Body of pancreas (tissue), 4 donors: ENCODE measurements at regions not wholly inside any gene's neighbourhood (a gene's known extent, or its start where the extent isn't known, plus 50 kb on each side); places are given as distances from the start of the nearest gene placed in this dataset.

Source experiments
- ATAC-seq: fragments of 150-250 bp; one replicate; pipeline ENCODE4 v1.9.1; 2016
- DNase-seq, 4 donors: peaks; one replicate each; pipeline ENCODE4 v3.0.0-alpha.2; 2019
- H3K27ac ChIP-seq, 4 donors: fragments of 200-600 bp; sonication (generic); 1 replicate in 3 of 4; 2 replicates in 1 of 4; pipeline versions ENCODE4 v1.5.1 to v1.6.1; 2016 to 2019; ENCODE audit warnings: mild to moderate bottlenecking in 1 of 4, mixed read lengths in 1 of 4, moderate library complexity in 1 of 4
- H3K27me3 ChIP-seq, 2 donors: fragments of 200-600 bp; sonication (generic); one replicate each; pipeline ENCODE4 v1.6.0; 2016; ENCODE audit warnings: mild to moderate bottlenecking in 1 of 2
- H3K36me3 ChIP-seq, 2 donors: fragments of 200-600 bp; sonication (generic); replicated peaks in 1 of 2; 2 replicates each; pipeline ENCODE4 v1.5.1; 2016; ENCODE audit warnings: low read depth in 2 of 2; ENCODE audit not compliant: insufficient read depth in 1 of 2
- H3K4me1 ChIP-seq: fragments of 200-600 bp; sonication (generic); one replicate; pipeline ENCODE4 v1.6.0; 2016
- H3K4me3 ChIP-seq, 2 donors: fragments of 200-600 bp; sonication (generic); 1 replicate in 1 of 2; 2 replicates in 1 of 2; pipeline ENCODE4 v1.5.1; 2016 to 2019
- H3K9me3 ChIP-seq, 3 donors: fragments of 200-600 bp; sonication (generic); 1 replicate in 2 of 3; 2 replicates in 1 of 3; pipeline ENCODE4 v1.5.1; 2016
- CTCF ChIP-seq, 7 experiments: fragments of 450-650 bp in 4 of 7; fragments of 200-600 bp in 3 of 7; sonication (generic) in 3 of 7; IDR thresholded peaks; one replicate each; pipeline ENCODE4 v1.5.1; 2016 to 2019; ENCODE audit warnings: antibody characterized with exemption in 7 of 7
- POLR2A ChIP-seq, 3 donors: fragments of 450-650 bp; IDR thresholded peaks; one replicate each; pipeline ENCODE4 v1.6.1; 2016; ENCODE audit warnings: antibody characterized with exemption in 3 of 3, mild to moderate bottlenecking in 2 of 3
- WGBS, 2 donors: methylation state at CpG; one replicate each; pipeline ENCODE4 v1.1.5; 2017; 5-methylcytosine and 5-hydroxymethylcytosine counted together
- intact Hi-C: fragments of 100-400 bp; cut with DNase I; formaldehyde crosslinking; loops from one replicate; pipeline ENCODE4 v1.15.1; 2023

- DNase-seq (no peak), ATAC-seq (no peak)
- no peak overlapping the region for H3K4me3 ChIP-seq
- H3K27ac ChIP-seq: no peak overlapping the region
- no peaks in the 10 kb centered on the region for H3K9me3 ChIP-seq
- intact Hi-C loops: no loop called here
- H3K36me3 ChIP-seq: no peaks in the 10 kb centered on the region
- WGBS, 2 donors: 59 to 68% methylated on average over 4 of the region's 4 CpGs
- H3K4me1 ChIP-seq: no peaks in the 10 kb centered on the region
- H3K27me3 ChIP-seq: peaks cover 0 to 4% of the 10 kb centered on the region in 2 donors
- no peak for TF ChIP-seq CTCF (IDR thresholded peaks at IDR 0.05)
- no peak for TF ChIP-seq POLR2A (IDR thresholded peaks at IDR 0.05)
Measured at GRCh38 chr7:68955656-68956055, 642.6 kb upstream of the AUTS2 start.

GRCh38 chr7:68958571-68958970 is 639.7 kb upstream of the AUTS2 start:
- intact Hi-C loops: no loop called here
- Histone ChIP-seq H3K27me3 (peaks cover 0 to 4% of the 10 kb centered on the region in 2 donors), H3K9me3 (peaks cover 0 to 7% (median 0%) of the 10 kb centered on the region in 3 donors), H3K4me1 (no peaks in the 10 kb centered on the region), H3K36me3 (no peaks in the 10 kb centered on the region), H3K27ac (no peak overlapping the region), H3K4me3 (no peak overlapping the region)
- 62 to 69% methylated on average over 2 of the region's 2 CpGs for WGBS, 2 donors
- ATAC-seq (no peak), DNase-seq (no peak)
- no peak for TF ChIP-seq CTCF (IDR thresholded peaks at IDR 0.05)
- TF ChIP-seq POLR2A (IDR thresholded peaks at IDR 0.05): no peak

GRCh38 chr7:68963552-68963951 is 634.7 kb upstream of the AUTS2 start:
- ATAC-seq: no peak
- TF ChIP-seq POLR2A (IDR thresholded peaks at IDR 0.05) (no peak), CTCF (IDR thresholded peaks at IDR 0.05) (no peak)
- H3K9me3 ChIP-seq: peaks cover 0 to 7% (median 0%) of the 10 kb centered on the region in 3 donors

GRCh38 chr7:68964060-68964459 is 634.2 kb upstream of the AUTS2 start:
- H3K36me3 ChIP-seq: no peaks in the 10 kb centered on the region
- H3K9me3 ChIP-seq: peaks cover 0 to 7% (median 0%) of the 10 kb centered on the region in 3 donors
- TF ChIP-seq CTCF (IDR thresholded peaks at IDR 0.05) (no peak), POLR2A (IDR thresholded peaks at IDR 0.05) (no peak)
- H3K4me3 ChIP-seq: no peak overlapping the region
- no peak overlapping the region for H3K27ac ChIP-seq
- DNase-seq: no peak
- ATAC-seq: no peak
- H3K4me1 ChIP-seq: no peaks in the 10 kb centered on the region
- intact Hi-C loops: no loop called here
- H3K27me3 ChIP-seq: no peaks in the 10 kb centered on the region

More at GRCh38 chr7:68963552-68963951, 634.7 kb upstream of the AUTS2 start:
- Histone ChIP-seq H3K4me1 (no peaks in the 10 kb centered on the region), H3K36me3 (no peaks in the 10 kb centered on the region), H3K27me3 (no peaks in the 10 kb centered on the region), H3K4me3 (no peak overlapping the region), H3K27ac (no peak overlapping the region)
- no peak for DNase-seq
- intact Hi-C loops: no loop called here
- 53 to 72% methylated on average over 4 of the region's 4 CpGs for WGBS, 2 donors

GRCh38 chr7:68965351-68965750 is 632.9 kb upstream of the AUTS2 start:
- Histone ChIP-seq H3K9me3 (peaks cover 0 to 7% (median 0%) of the 10 kb centered on the region in 3 donors), H3K27me3 (no peaks in the 10 kb centered on the region), H3K4me1 (no peaks in the 10 kb centered on the region), H3K4me3 (no peak overlapping the region), H3K27ac (no peak overlapping the region), H3K36me3 (no peaks in the 10 kb centered on the region)
- WGBS, 2 donors: 65 to 73% methylated on average over 3 of the region's 3 CpGs
- intact Hi-C loops: no loop called here
- no peak for TF ChIP-seq CTCF (IDR thresholded peaks at IDR 0.05)
- no peak for TF ChIP-seq POLR2A (IDR thresholded peaks at IDR 0.05)
- no peak for ATAC-seq
- DNase-seq: no peak
